Suprapubic skin (tissue), 3 donors: ENCODE measurements at regions not wholly inside any gene's neighbourhood (a gene's known extent, or its start where the extent isn't known, plus 50 kb on each side); places are given as distances from the start of the nearest gene placed in this dataset.

Source experiments
- CTCF ChIP-seq, 2 donors: fragments of 200-600 bp in 1 of 2; fragments of 450-650 bp in 1 of 2; sonication (generic) in 1 of 2; IDR thresholded peaks; one replicate each; pipeline ENCODE4 v1.5.1; 2016 to 2019; ENCODE audit warnings: antibody characterized with exemption in 2 of 2, mild to moderate bottlenecking in 1 of 2, moderate library complexity in 1 of 2
- POLR2AphosphoS5 ChIP-seq, 3 donors: sonication (generic); formaldehyde crosslinking; IDR thresholded peaks; one replicate each; pipeline ENCODE4 v1.6.1; 2017; ENCODE audit warnings: antibody characterized with exemption in 3 of 3

GRCh38 chr22:48697694-48698276 is 1129.9 kb downstream of the BRD1 start:
- TF ChIP-seq CTCF (IDR thresholded peaks at IDR 0.05) (no peak), POLR2AphosphoS5 (IDR thresholded peaks at IDR 0.05) (no peak)
